Heart left ventricle (tissue), 16 donors: ENCODE measurements at regions not wholly inside any gene's neighbourhood (a gene's known extent, or its start where the extent isn't known, plus 50 kb on each side); places are given as distances from the start of the nearest gene placed in this dataset.

Experiments
- ATAC-seq, 4 donors: fragments of 200-7000 bp; cut with Tn5 transposase; one replicate each; pipeline ENCODE4 v1.9.1; 2020 to 2022; ENCODE audit warnings: moderate library complexity in 4 of 4, mild to moderate bottlenecking in 3 of 4, moderate number of reproducible peaks in 1 of 4
- DNase-seq, 5 donors: peaks; one replicate each; pipeline ENCODE4 v3.0.0-alpha.2; 2020
- H3K27ac ChIP-seq, 12 donors: fragments of 200-600 bp; sonication (generic) in 4 of 12; one replicate each; pipeline versions ENCODE4 v1.5.0 to v1.8.0; 2016 to 2022; ENCODE audit warnings: mild to moderate bottlenecking in 2 of 12
- H3K27me3 ChIP-seq, 9 donors: fragments of 200-600 bp; sonication (generic) in 2 of 9; one replicate each; pipeline versions ENCODE4 v1.5.1 to v1.8.0; 2016 to 2022; ENCODE audit warnings: mild to moderate bottlenecking in 3 of 9
- H3K36me3 ChIP-seq, 9 donors: fragments of 200-600 bp; sonication (generic) in 2 of 9; one replicate each; pipeline versions ENCODE4 v1.5.0 to v1.8.0; 2018 to 2022; ENCODE audit warnings: mild to moderate bottlenecking in 2 of 9
- H3K4me1 ChIP-seq, 12 donors: fragments of 200-600 bp; sonication (generic) in 4 of 12; one replicate each; pipeline versions ENCODE4 v1.5.0 to v1.8.0; 2016 to 2022; ENCODE audit warnings: mild to moderate bottlenecking in 3 of 12
- H3K4me3 ChIP-seq, 12 donors: fragments of 200-600 bp; sonication (generic) in 4 of 12; one replicate each; pipeline versions ENCODE4 v1.5.0 to v1.8.0; 2017 to 2022; ENCODE audit warnings: mild to moderate bottlenecking in 9 of 12, moderate library complexity in 4 of 12
- H3K9me3 ChIP-seq, 12 donors: fragments of 200-600 bp; sonication (generic) in 4 of 12; one replicate each; pipeline versions ENCODE4 v1.5.0 to v1.8.0; 2016 to 2022; ENCODE audit warnings: mild to moderate bottlenecking in 1 of 12
- CTCF ChIP-seq, 12 donors: fragments of 200-600 bp; sonication (generic) in 4 of 12; IDR thresholded peaks; one replicate each; pipeline versions ENCODE4 v1.5.0 to v1.8.0; 2018 to 2022; ENCODE audit warnings: antibody characterized with exemption in 12 of 12, mild to moderate bottlenecking in 5 of 12
- POLR2A ChIP-seq, 2 donors: fragments of 450-650 bp; IDR thresholded peaks; one replicate each; pipeline ENCODE4 v1.6.1; 2017; ENCODE audit warnings: antibody characterized with exemption in 2 of 2, mild to moderate bottlenecking in 2 of 2, moderate library complexity in 2 of 2
- WGBS, 4 donors: extraction: QIAGEN DNeasy Blood & Tissue Kit in 2 of 4; methylation state at CpG; one replicate each; pipeline versions ENCODE4 v1.1.5 to v1.1.7; 2013 to 2018; 5-methylcytosine and 5-hydroxymethylcytosine counted together
- intact Hi-C, 10 donors: fragments of 100-400 bp; cut with DNase I; formaldehyde crosslinking; loops; one replicate each; pipeline versions ENCODE4 v1.11.1 to v1.14.2; 2022
- donor health status: ischemic (EF 13 %, LVEDD 7.1; RV severe dilation, severe dysfunction).
- donor health status: healthy with polysubstance abuse.
- donor health status: DM: no; HTN: yes; CAD: no.
- donor health status: DM: no; HTN: no; CAD: no.
- donor health status: ischemic (EF 25% LVEDD 6.9; RV normal size, moderate dysfunction).
- donor health status: ischemic (EF 25% LVEDD 5.7; RV mildly dilated, moderate dysfunction).
- donor health status: healthy.
- donor health status: DM: yes; HTN: yes; CAD: no.
- donor health status: ischemic (EF 35%, LVEDD 5.7; RV mildly dilated, moderate dysfunction).
- donor health status: nonischemic (EF 11% LVEDD 7.7; RV severe dilation, severe dysfunction).
- donor health status: DM: yes; HTN: yes; CAD: no.
- donor health status: PGD.
- donor health status: ischemic (EF 29% LVEDD 5.4; RV normal size, mild dysfunction).
- donor health status: nonischemic (EF 23%, LVEDD 6.1; RV moderate dilation, normal function).

GRCh38 chr2:57368190-57368589 is 678.4 kb upstream of the VRK2 start:
- intact Hi-C loops, result no loop called here
- Histone ChIP-seq H3K27ac (no peak overlapping the region), H3K4me3 (no peak overlapping the region), H3K9me3 (peaks cover 0 to 7% (median 0%) of the 10 kb centered on the region in 12 donors), H3K36me3 (no peaks in the 10 kb centered on the region), H3K4me1 (no peaks in the 10 kb centered on the region), H3K27me3 (no peaks in the 10 kb centered on the region)
- DNase-seq, result no peak
- WGBS, 4 donors, result 84 to 95% (median 89%) methylated on average over 1 of the region's 1 CpG
- no peak for TF ChIP-seq CTCF (IDR thresholded peaks at IDR 0.05)
- TF ChIP-seq POLR2A (IDR thresholded peaks at IDR 0.05), result no peak
- ATAC-seq, result no peak

DNA sequence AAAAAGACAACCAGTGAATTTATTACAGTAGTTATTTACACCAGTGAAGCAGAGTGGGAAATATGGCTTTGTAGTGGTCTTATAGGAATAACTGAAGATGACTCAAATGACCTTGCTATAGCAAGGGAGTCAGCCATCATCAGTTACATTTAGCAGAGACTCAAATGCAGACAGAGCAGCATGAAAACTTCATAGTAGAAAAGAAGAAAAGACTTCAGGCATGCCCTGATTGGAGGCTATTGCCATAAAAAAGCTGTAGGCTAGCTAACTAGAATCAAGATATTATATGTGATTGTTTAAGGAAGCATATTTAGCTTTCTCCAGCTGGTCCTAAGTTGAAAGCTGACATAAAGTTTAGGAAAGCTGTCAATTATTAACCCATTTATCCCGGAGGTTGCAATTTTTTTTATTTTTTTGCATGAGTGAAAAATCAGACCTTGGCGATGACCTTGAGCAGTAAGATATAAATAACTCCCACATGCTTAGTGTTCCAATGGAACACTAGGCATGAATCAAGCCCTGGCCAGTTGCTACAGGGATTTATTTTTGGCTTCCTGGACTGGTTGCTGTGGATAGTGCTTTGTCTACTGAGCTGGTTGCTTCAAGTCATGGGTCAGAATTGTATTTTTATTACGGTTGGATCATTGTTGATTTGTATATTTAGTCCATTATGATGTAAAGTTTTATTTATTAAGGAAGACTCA is 675.6 kb upstream of the VRK2 start:
- peak in 1 of 5 donors; percentile 24 for DNase-seq
- no peaks in the 10 kb centered on the region for H3K27me3 ChIP-seq
- no peak overlapping the region for H3K4me3 ChIP-seq
- TF ChIP-seq CTCF (IDR thresholded peaks at IDR 0.05) (no peak), POLR2A (IDR thresholded peaks at IDR 0.05) (no peak)
- H3K9me3 ChIP-seq, result peaks cover 0 to 7% (median 0%) of the 10 kb centered on the region in 12 donors
- H3K27ac ChIP-seq, result peak overlapping the region in 2 of 12 donors; percentile 0 to 40
- 53 to 59% (median 56%) methylated on average over 3 of the region's 3 CpGs for WGBS, 4 donors
- intact Hi-C loops, result no loop called here
- no peaks in the 10 kb centered on the region for H3K36me3 ChIP-seq
- ATAC-seq, result peak; percentile 85 to 92 (median 88)
- no peaks in the 10 kb centered on the region for H3K4me1 ChIP-seq

DNA sequence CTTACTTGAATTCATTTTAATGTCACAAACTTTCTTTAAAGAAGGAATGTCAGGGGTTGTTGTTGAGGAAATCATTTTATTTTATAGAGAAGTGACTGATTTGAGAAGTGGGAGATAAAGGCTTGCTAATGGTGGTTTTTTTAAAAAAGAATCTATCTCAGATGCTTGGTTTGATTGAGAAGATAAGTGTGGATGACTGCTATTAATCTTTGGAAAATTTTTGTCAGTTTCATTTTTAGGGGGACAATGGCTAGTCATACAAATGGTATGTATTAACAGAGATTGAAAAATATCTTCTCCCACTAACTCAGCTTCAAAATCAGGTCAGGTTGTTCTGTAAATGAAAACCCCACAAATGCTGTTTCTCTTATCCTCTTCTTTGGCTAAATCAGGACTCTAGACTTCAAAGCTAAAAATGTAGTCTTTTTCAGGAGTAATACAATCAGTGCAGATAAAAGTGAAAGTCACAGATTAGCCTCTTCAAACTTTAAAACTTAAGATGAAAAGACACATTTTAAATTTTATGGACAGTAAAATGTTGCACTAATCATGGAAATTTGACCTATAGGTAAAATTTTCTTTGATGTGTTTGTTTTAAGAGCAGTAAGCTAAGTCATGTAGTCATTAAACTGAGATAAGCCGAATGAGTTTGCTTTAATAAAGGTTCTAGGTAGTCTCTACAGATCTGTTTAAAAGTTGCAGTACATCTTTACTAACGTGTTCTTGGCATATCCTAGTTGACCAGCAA is 674.2 kb upstream of the VRK2 start:
- Histone ChIP-seq H3K4me3 (no peak overlapping the region), H3K27me3 (no peaks in the 10 kb centered on the region), H3K27ac (no peak overlapping the region), H3K9me3 (peaks cover 0 to 7% (median 0%) of the 10 kb centered on the region in 12 donors), H3K4me1 (no peaks in the 10 kb centered on the region), H3K36me3 (no peaks in the 10 kb centered on the region)
- TF ChIP-seq POLR2A (IDR thresholded peaks at IDR 0.05) (no peak), CTCF (IDR thresholded peaks at IDR 0.05) (no peak)
- no peak for DNase-seq
- WGBS, 4 donors, result 72 to 83% (median 77%) methylated on average over 2 of the region's 2 CpGs
- ATAC-seq, result no peak
- intact Hi-C loops, result no loop called here

- H3K4me1 ChIP-seq, result no peaks in the 10 kb centered on the region
- WGBS, 4 donors, result 62 to 65% (median 63%) methylated on average over 3 of the region's 3 CpGs
- H3K36me3 ChIP-seq, result no peaks in the 10 kb centered on the region
- no peaks in the 10 kb centered on the region for H3K27me3 ChIP-seq
- DNase-seq (no peak), ATAC-seq (no peak)
- H3K27ac ChIP-seq, result no peak overlapping the region
- intact Hi-C loops, result no loop called here
- H3K9me3 ChIP-seq, result peaks cover 0 to 7% (median 0%) of the 10 kb centered on the region in 12 donors
- TF ChIP-seq CTCF (IDR thresholded peaks at IDR 0.05) (no peak), POLR2A (IDR thresholded peaks at IDR 0.05) (no peak)
- H3K4me3 ChIP-seq, result no peak overlapping the region
These were observed 673.1 kb upstream of the VRK2 start for GRCh38 chr2:57373530-57373929.
